ENCODE measurements at regions not wholly inside any gene's neighbourhood (a gene's known extent, or its start where the extent isn't known, plus 50 kb on each side); places are given as distances from the start of the nearest gene placed in this dataset.
"Not testable (repeated sequence)": the region's sequence is repeated elsewhere in the genome, so short reads cannot be mapped to it uniquely, and the experiment has no call there.

DNA sequence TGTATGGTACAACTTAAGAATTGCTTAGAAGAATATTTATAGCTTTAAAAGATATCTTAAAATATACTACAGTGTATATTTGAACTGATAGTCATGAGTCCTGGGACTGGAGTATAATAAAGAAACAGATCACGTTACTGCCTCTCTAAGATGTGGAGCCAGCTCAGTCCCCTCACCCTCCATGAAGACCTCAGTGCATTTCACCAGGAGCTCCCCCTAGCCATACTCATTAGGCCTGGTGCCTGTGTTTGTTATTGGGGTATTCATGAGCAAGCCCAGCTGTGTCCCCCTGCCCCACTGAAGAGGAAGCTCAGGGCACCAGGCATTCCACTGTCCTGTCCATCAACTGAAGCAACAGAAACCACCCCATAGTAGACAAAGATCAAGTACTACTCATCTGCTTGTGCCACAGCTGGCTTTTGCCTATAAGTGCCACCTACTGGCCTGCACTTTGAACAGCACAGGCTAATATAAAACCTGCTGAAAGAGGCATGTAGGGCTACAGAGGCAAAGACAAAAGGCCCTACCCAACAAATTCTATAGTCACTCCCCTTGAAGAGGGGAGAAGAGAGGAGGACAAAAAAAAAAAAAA lies 850.2 kb upstream of the NUDT12 start:
- peak in 1 of 56 donors; percentile 2 for DNase-seq

DNA sequence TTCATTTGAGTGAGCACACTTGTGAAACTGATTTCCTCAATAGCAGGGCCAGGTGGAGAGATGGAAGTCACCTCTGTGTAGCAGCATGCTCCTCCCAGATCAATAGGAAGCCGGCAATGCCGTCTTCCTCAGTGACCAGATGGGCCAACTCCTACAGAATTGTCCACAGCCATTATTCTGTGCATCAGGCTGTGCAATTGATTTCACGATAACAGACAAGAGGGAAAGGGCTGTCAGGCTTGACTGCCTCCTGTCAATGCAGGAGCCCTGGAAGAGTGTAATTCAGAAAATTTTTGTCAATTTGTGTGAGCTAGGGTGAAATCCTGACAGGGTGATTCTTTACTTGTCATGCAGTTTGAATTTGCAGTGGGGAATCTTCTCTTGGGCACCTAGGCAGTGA lies 838.4 kb upstream of the NUDT12 start:
- no peak for DNase-seq

DNA sequence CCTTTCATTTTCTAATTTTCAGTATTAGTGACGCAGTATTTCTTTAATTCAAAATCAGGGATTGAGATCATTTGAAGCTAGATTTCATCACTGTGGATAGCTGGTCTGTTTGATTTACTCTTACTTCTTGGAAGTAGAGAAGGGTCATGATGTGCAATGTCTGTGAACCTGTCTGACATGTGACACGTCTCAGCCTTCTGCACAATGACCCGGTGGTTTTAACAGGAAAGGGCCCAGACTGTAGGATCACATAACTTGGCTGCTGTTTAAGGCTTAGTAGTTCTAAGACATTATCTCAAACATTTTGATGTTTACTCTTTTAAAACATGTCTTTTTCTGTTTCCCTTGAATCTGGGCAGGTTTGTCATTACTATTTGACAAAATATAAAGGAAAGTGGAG lies 823.3 kb upstream of the NUDT12 start:
- no peak for DNase-seq

DNA sequence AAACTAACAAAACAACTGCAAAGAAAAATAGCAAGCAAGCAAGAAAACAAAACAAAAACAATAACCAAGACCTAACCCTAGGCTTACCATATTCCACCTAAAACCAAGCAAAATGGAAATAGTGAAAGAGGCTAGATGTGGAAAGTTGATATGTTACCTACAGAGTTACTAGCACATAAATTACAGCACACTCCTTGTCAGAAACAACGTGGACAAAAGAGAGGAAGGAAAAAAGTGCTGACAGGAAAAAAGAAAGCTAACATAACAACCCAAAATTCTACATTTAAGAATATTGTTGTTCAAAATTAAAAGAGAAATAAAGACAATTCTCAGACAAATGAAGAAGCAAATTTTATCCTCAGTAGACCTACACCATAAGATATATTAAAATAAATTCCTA lies 812.8 kb upstream of the NUDT12 start:
- DNase-seq: no peak

DNA sequence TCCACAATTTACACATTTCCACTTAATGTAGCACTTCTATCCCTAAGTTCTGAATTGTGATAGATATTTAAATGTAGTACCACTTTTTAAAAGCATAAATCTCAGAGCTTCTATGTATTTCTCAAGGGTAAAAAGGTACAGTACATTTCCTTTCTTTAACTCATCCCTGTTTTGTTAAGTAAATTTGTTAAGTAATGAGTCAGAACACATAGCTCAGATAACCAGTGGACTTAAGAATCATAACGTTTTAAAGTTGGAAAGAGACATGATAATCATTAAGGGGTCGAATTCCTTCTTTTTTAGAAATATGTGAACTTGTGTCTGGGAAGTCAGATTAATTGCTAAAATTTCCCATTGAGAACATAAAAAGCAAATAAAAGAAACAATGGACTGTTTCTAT lies 810.2 kb upstream of the NUDT12 start:
- DNase-seq: no peak

DNA sequence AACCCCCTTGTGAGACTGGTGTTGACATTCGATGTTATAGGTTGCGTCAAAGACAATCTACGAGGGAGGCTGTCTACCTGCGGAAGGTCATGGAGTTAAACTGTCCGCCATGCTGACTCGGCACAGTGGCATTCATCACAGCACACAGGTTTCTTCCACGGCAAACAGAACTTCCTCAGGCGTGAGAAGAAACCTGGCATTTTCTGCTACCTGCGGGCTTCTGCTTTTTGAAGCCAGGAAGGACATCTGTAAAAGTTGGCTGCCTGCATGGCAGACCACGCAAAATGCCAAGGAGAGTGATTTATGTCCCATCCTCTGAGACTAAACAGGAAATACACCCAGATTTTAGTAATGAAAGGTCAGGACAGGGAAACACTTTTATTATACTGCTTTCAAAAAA lies 809.8 kb upstream of the NUDT12 start:
- no peak for DNase-seq

DNA sequence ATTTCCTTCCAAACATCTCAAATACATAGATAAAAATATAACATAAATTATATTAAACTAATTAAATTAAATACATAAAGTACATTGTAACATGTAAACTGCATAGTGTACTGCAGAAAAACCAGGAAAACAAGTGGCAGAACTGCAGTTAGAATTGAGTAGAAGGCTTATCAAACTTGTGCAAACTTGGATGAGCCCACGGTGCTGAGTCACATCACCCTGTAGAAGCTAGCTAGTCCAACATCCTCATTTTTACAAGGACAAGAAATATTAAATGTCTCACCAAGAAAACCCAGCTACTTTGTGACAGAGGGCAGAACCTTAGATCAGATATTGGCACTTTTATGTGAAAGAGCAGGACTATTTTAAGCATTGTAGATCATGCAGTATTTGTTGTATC lies 807.9 kb upstream of the NUDT12 start:
- no peak for DNase-seq

DNA sequence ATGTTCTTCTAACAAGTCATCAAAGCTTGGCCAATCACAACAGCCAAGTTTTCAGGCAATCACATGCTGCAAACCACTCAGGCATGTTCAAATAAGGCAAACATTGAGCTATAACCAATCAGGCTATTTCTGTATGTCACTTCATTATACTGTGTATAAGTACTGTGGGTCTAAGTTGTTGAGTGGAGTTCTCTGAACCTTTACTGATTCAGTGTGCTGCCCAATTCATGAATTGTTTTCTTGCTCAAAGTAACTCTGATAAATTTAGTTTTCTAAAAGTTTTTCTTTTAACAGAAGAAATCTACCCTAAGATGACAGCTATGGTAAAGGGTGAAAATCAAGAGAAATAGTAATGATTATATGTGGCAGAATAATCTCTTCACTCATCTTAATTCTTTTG lies 805.4 kb upstream of the NUDT12 start:
- no peak for DNase-seq

DNA sequence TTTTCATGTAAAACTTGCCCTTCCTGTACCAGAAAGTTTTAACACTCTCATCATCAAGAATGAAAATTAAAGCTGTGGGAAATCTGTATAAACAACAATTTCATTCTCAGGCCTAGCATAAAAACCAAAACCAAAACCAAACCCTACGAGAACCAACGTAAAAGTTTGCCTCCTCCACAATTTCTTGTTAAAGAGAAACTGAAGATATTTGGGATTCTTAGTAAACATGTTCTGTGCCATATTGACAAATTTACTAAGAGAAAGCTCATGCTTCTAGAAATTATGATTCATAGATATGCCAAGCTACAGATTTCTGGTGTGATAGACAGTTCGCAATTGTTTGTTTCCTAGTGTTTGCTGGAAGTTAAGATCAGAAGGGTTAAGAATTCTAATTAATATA lies 801.0 kb upstream of the NUDT12 start:
- no peak for DNase-seq

DNA sequence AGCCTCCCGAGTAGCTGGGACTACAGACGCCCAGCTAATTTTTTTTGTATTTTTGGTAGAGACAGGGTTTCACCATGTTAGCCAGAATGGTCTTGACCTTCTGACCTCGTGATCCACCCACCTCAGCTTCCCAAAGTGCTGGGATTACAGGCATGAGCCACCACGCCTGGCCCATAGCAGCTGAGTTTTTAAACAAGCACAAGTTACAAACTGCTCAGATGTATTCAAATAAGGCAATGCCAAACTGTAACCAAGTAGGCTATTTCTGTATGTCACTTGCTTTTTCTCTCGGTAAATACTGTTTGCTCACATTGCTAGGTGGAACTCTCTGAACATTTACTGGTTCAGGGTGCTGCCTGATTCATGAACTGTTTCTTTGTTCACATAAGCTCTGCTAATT lies 799.3 kb upstream of the NUDT12 start:
- no peak for DNase-seq

DNA sequence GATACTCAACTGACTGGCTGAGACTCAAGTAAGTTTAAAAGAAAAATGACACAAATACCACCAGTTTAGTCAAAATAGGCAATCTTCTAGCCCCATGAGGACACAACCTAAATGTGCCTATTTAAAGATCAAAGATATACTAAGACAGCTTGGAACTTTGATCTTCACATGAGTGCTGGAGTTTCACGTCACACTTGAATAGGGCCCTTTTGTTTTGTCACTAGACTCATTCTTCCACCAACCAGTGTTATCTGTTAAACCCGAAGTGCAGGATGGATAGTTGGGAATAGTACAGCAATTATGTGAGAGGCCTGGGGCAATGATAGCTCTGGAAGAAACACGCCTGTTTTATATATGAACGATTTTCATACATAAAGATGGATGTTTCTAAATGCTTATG lies 792.8 kb upstream of the NUDT12 start:
- no peak for DNase-seq

DNA sequence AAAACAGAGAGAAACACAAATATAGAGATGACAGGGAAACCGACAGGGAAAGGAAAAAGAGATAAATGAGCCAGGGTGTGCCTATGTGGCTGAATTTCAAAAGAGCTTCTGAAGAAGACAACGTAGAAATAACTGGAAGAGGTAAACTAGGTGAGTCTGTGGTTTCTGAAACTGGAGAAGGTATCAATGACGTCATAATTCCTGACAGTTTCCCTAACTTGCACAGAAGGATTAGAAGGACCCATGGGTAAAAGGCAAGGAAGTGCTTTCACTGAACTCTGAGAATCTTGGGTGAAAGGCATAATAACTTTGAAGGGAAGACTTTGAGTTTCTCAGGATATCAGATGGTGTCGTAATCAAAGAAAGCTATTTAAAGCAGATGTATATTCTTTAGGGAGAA lies 790.8 kb upstream of the NUDT12 start:
- no peak for DNase-seq

DNA sequence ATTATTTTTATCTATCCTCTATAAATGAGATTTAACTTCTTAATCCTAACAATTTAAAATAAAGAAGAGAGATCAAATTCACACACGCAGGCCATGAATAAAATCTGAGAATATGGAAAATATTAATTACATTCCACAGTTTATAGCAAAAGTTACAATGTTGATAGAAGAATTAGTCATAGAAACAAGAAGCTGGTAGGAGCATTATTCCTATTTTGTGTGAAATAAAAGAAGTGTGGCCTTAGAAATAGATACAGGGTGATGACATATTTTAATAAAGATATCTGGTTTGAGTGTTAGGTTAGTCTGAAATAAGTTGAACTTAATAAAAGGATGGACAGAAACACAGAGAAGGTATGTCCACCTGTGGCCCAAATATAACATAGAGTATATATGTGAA lies 790.4 kb upstream of the NUDT12 start:
- no peak for DNase-seq

DNA sequence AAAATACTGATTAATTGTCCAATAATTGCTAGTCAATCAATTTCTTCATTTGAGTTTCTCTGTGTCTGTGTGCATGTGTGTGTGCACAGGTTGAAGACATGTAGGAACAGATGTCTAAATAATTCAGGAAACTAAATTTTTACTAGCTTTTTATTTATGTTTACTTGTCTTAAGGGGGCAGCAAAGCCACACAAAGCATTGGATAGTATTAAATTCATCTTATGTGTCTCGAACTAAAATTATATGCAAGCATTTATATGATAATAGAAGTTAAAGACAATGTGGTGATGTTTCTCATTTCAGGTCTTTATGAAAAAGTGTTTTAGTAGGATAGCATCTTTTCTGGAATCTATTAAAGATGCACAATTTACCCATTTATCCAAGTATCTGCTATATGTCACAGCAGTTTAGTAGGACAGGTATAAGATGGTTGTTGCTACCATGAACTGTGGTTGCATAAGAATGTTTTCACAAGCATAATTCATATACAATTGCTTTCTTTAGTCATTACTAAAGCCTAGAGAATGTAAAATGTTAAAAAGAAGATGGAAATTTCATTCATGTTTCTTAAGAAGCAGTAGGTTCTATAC lies 784.6 kb upstream of the NUDT12 start:
- DNase-seq: no peak

DNA sequence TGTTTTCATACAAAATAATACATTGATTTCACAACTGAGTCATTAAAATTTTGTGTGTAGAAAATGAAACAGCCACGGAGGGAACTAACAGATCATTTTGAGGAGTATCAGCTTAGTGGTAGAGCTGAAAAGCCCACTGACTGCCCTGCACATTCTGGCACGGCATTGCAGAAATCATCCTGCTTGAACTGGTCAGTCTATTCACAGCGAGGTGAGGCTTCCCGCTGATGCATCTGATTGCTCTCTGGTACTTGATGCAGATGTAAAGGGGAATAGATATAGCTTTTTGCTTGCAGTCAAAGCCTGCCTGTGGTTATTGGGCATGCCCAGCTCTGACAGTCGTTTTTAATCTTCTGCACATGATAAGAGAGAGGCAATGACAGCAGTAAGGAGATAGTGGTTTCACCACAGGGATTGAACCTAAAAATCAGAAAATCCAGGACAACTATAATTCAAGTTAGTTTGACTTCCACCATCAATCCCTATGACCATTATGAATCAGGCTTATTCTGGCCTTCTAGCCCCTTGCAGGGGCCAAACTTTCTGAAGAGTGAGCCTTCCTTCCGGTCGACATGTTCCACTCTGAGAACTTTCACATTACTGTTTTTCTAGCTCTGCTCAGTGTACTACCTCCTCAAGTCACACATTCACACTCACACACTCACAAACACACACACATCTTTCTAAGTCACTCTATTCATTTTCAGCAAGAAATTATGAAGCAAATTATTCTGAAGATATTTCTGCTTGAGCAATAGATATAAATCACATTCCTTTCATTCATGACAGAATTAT lies 782.8 kb upstream of the NUDT12 start:
- DNase-seq: no peak

DNA sequence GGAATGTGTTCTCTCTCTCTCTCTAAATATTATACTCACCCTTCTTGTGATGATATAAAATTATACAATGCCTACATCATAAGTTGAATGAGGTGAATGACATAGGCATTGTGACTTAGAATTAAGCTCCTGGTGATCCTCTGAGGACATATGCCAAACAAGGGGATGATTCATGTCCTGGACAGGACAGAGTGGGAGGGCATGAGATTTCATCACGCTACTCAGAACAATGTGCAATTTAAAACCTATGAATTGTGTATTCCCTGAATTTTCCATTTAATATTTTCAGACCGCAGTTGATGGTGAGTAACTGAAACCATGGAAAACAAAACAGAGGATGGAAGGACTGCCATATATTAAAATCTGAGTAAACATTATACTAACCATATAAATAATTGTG lies 782.2 kb upstream of the NUDT12 start:
- DNase-seq: no peak

DNA sequence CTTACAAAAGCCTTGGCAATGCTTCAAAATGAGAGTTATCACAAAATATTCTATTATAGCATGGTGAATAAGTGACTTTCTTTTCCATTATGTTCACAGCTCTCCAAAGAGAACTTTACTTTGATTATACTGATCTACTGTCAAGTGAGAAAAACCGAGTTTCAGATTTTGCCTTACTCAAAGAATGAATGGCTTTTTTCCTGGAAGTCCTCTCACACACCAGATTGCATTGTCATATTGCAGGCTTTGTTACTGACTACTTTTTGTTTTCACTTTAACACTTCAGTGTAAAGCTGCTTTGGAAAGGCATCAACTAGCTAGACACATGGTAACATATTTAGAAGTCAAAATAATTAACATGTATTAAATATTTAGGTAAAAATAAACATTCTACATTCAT lies 765.2 kb upstream of the NUDT12 start:
- DNase-seq: no peak

DNA sequence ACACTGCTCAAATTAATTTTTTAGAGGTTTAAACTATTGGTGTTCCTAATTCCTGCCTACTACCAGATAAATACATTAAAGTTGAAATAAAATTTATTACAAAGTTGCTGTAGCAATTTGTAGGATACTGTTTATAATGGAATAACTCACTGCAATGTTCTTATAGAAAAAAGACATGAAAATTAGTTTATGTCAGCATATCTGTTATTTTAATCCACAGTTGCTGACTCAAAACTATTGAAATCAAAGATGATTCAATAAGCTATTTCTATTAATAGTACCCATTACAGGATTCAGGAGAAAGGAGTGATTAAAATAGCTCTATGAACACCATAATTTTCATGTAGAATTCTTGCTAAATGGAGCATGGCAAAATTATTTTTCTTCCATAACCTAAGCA lies 764.4 kb upstream of the NUDT12 start:
- DNase-seq: no peak

DNA sequence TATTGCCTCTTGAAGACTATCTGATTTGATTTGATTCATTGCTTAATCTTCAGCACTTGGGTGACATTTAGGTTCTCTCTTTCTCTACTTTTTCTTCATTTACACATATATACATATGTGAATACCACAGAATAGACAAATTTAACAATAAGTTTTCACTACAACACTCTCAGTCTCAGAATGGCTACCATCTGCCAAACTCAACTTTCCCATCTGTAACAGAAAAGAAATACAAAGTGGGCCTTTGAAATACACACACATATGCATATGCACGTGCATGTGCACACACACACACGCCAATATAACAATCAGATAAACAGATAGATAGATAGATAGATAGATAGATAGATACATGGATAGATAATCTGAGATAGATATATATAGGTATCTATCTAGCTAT lies 762.8 kb upstream of the NUDT12 start:
- DNase-seq: no peak

DNA sequence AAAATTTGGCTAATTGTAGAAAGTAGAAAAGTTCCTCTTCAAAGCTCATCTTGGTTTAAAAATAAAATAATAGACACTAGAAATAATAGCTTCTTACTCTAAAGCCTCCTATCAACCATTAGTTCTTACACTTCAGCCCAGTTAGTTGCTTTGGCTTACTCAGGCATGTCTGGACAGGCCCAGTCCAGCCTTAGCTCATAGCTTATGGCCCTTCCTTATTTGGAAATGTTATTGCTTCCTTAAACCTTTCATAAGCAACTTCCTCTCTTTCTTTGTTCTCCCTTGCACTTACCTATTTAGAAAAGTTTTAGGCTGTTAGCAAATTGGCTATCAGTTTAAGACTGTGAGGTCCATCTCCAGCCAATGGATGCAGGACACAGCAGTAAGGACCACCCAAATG lies 754.1 kb upstream of the NUDT12 start:
- not testable (repeated sequence) for DNase-seq

DNA sequence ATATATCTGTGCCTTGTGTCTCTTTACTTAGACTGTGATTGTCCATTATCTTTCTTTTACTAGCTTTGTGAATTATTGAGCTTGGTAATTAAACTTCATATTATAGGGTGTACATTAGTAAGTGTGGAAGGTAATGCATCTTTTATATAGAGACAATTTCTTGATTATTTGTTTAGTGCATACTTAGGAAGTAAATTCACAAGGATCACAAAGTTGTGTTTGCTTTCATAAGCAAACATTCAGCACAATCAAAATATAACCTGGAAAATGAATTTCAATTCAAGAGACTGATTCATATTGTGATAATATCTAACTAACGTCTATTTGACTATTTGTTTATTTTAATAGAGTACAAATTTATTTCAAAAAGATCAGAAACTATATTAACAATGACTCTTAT lies 749.9 kb upstream of the NUDT12 start:
- no peak for DNase-seq

DNA sequence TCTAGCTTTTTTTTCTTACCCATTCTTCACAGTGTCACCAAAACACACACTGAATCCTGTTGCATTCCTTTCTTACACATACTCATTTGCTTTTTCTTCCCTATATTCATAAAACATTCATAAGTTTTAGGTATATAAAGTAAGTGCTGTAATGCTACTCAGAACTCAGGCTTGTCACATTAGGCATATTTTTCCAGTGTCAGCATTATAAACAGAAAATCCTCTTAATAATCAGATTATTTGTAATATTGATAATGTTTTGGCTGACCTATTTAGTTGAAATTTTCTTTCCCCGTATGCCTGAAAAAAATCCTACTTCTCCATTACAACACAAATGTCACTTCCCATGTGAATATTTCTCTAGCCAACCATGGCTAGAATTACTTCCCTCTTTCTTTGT lies 743.0 kb upstream of the NUDT12 start:
- DNase-seq: no peak

DNA sequence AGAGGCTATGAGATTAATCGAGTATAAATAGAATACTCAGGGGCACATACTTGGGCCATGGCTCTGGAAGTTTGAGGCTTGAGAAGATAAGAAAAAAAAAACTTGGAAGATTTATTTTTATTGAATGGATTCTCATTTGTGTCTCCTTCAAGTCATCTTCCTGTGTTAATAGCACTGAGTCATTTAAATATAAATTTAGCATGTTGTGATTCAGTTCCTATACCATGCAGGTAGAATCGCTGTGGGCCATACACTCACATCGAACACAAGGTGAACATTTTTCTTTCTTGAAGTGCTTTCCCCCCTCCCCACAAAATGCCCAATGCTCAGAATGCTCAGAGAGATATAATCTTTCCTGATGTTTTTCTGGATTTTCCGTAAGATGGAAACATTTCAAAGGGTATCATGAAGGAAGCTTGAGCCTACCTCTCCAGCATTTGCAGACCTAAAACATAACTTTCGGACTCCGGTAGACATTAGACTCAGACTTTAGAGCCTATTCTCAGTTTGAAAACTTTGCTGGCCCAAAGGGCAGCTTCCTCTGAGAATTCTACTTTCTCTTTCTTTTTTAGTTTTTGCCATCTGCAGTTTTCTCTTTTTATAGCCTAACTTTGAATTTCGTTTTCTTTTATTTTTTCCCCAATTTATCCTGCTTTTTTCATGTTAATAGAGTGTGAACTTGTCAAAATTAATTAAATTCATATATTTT lies 737.6 kb upstream of the NUDT12 start:
- no peak for DNase-seq

All from nucleus accumbens (tissue), 56 donors.